ENCODE measurements at regions not wholly inside any gene's neighbourhood (a gene's known extent, or its start where the extent isn't known, plus 50 kb on each side); places are given as distances from the start of the nearest gene placed in this dataset.

DNA sequence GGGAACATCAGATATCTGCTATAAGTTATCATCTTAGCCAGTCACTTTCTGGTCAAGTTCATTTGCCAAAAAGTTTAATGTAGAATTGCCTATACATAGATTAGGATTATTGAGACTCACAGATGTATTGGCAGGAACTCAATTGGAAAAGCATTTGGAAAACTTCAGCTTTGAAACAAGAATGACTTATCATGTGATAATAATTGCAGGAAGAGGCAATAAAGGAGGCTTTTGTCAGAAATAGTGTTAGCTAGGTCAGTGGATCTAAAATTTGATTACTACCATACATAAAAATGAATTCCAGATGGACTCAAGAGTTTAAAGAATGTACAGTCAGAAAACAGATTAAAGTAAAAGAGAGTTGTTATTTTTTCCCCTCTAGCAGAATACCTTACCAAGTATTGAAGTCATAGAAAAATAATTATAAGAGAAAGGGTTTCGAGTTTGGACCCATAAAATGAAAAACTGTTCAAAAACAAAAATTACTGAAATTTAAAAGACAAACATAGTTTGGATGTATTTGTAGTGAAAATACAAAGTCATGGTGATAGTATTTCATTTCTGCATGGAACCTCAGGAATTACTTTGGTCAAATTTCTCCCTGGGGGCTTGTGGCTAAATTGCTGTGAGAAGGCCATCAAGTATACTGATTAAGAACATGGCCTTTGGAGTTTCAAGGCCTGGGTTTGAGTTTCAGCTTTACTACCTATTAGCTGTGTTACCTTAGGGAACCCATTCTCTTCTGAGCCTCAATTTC lies 159.9 kb downstream of the TMEM38B start:
- H3K4me1 Mint-ChIP-seq (ENCODE audit: low read depth, unreplicated experiment): peaks cover 6% of the 10 kb centered on the region
- DNase-seq: no peak
- CTCF ChIA-PET: no interaction called here
- H3K9me3 Mint-ChIP-seq (ENCODE audit: low read depth, unreplicated experiment): peaks cover 2% of the 10 kb centered on the region
- intact Hi-C loops (cut with micrococcal nuclease; ENCODE audit: unreplicated experiment): no loop called here
- H3K27ac Mint-ChIP-seq (ENCODE audit: unreplicated experiment): no peak overlapping the region
- TF ChIP-seq CTCF (IDR thresholded peaks at IDR 0.05; ENCODE audit: unreplicated experiment): no peak
- H3K4me3 Mint-ChIP-seq (ENCODE audit: low read depth, unreplicated experiment): no peak overlapping the region
- BruUV-seq (replicated peaks): no TSS peak
- no peaks in the 10 kb centered on the region for H3K27me3 Mint-ChIP-seq (ENCODE audit: unreplicated experiment)
- H3K36me3 Mint-ChIP-seq (ENCODE audit: insufficient read depth, unreplicated experiment): no peaks in the 10 kb centered on the region

DNA sequence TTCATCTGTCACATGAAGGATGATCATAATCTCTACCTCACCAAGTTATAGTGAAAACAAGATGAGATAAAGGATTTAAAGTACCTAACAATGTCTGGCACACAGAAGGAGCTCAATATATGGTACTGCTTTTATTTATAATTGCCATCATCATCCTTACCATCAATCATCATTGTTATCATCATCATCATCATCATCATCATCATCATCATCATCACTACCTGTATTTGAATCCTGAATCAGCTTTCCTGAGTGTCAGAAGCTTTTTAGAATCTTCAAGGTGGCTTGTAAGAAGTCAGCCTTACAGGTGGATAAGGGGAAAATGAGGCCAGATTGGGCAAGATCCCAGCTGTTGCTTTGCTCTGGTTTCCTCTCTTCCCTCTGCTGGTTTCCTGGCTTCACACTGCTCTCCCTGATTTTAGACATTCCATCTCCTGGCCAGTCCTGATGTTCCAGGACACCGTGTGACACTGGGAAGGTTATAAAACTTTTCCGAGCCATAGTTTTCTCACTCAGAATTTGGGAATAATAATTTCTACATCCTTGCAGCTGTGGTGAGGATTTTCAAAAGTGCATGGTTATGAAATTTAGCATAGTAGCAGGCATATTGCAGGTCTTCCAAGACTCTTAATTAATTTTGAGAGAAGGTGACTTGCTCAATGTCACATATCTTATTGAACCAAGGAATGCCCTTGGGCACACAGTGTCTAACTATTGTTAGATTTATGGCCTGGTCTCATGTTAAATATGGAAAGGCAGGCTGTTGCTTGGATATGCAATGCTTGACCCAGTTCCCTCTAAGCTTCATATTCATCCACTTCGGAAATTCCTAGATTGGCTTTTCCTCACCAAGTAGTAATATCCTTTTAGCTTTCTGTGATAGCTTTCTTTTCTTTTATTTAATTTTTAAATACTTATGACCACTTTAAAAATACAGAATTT lies 160.7 kb downstream of the TMEM38B start:
- CTCF ChIA-PET: no interaction called here
- H3K36me3 Mint-ChIP-seq (ENCODE audit: insufficient read depth, unreplicated experiment): no peaks in the 10 kb centered on the region
- no peak for TF ChIP-seq CTCF (IDR thresholded peaks at IDR 0.05; ENCODE audit: unreplicated experiment)
- peaks cover 2% of the 10 kb centered on the region for H3K9me3 Mint-ChIP-seq (ENCODE audit: low read depth, unreplicated experiment)
- DNase-seq: no peak
- no peak overlapping the region for H3K27ac Mint-ChIP-seq (ENCODE audit: unreplicated experiment)
- no peak overlapping the region for H3K4me3 Mint-ChIP-seq (ENCODE audit: low read depth, unreplicated experiment)
- peaks cover 15% of the 10 kb centered on the region for H3K4me1 Mint-ChIP-seq (ENCODE audit: low read depth, unreplicated experiment)
- no peaks in the 10 kb centered on the region for H3K27me3 Mint-ChIP-seq (ENCODE audit: unreplicated experiment)
- no TSS peak for BruUV-seq (replicated peaks)
- intact Hi-C loops (cut with micrococcal nuclease; ENCODE audit: unreplicated experiment): no loop called here

- intact Hi-C loops (cut with micrococcal nuclease; ENCODE audit: unreplicated experiment): no loop called here
These were observed 161.6 kb downstream of the TMEM38B start for GRCh38 chr9:105855987-105856386.

More at GRCh38 chr9:105855987-105856386, 161.6 kb downstream of the TMEM38B start:
- CTCF ChIA-PET: no interaction called here
- no peaks in the 10 kb centered on the region for H3K27me3 Mint-ChIP-seq (ENCODE audit: unreplicated experiment)
- no peak for TF ChIP-seq CTCF (IDR thresholded peaks at IDR 0.05; ENCODE audit: unreplicated experiment)
- no peak for DNase-seq
- H3K9me3 Mint-ChIP-seq (ENCODE audit: low read depth, unreplicated experiment): peaks cover 2% of the 10 kb centered on the region
- BruUV-seq (replicated peaks): no TSS peak
- H3K27ac Mint-ChIP-seq (ENCODE audit: unreplicated experiment): no peak overlapping the region
- no peaks in the 10 kb centered on the region for H3K36me3 Mint-ChIP-seq (ENCODE audit: insufficient read depth, unreplicated experiment)
- peaks cover 15% of the 10 kb centered on the region for H3K4me1 Mint-ChIP-seq (ENCODE audit: low read depth, unreplicated experiment)
- H3K4me3 Mint-ChIP-seq (ENCODE audit: low read depth, unreplicated experiment): no peak overlapping the region
